Mesendoderm (in vitro differentiated cells): ENCODE measurements at regions not wholly inside any gene's neighbourhood (a gene's known extent, or its start where the extent isn't known, plus 50 kb on each side); places are given as distances from the start of the nearest gene placed in this dataset.

ENCODE experiments used
- DNase-seq: peaks from one replicate; pipeline ENCODE4 v3.0.0; 2013
- H2AK5ac ChIP-seq: 2 replicates; pipeline ENCODE4 v1.6.1; 2013; ENCODE audit warnings: low read length, inconsistent platforms
- H2BK120ac ChIP-seq: 2 replicates; pipeline ENCODE4 v1.6.1; 2013; ENCODE audit warnings: low read depth, mild to moderate bottlenecking, low read length, moderate library complexity, mixed read lengths
- H2BK15ac ChIP-seq: replicated peaks from 2 replicates; pipeline ENCODE4 v1.6.1; 2013; ENCODE audit warnings: low read depth, mild to moderate bottlenecking, moderate library complexity
- H2BK5ac ChIP-seq: 2 replicates; pipeline ENCODE4 v1.6.1; 2013; ENCODE audit warnings: low read length, inconsistent platforms
- H3K18ac ChIP-seq: 2 replicates; pipeline ENCODE4 v1.6.1; 2013; ENCODE audit warnings: mild to moderate bottlenecking, low read length, mixed read lengths
- H3K23ac ChIP-seq: one replicate; pipeline ENCODE4 v1.6.1; 2013; ENCODE audit warnings: low read length
- H3K27ac ChIP-seq: 2 replicates; pipeline ENCODE4 v1.5.1; 2013; ENCODE audit warnings: low read depth, mild to moderate bottlenecking, inconsistent platforms, low read length, moderate library complexity
- H3K27me3 ChIP-seq: 2 replicates; pipeline ENCODE4 v1.6.1; 2013; ENCODE audit warnings: low read length, control low read depth, mild to moderate bottlenecking, inconsistent platforms; ENCODE audit not compliant: insufficient read depth, poor library complexity
- H3K36me3 ChIP-seq: 2 replicates; pipeline ENCODE4 v1.6.1; 2013; ENCODE audit warnings: low read length, inconsistent platforms; ENCODE audit not compliant: control insufficient read depth, insufficient read depth
- H3K4ac ChIP-seq: one replicate; pipeline ENCODE4 v1.6.1; 2013; ENCODE audit warnings: low read depth, mild to moderate bottlenecking, low read length, moderate library complexity
- H3K4me1 ChIP-seq: 2 replicates; pipeline ENCODE4 v1.6.1; 2013; ENCODE audit warnings: low read depth, low read length, inconsistent platforms; ENCODE audit not compliant: control insufficient read depth
- H3K4me2 ChIP-seq: 2 replicates; pipeline ENCODE4 v1.6.1; 2013; ENCODE audit warnings: low read length
- H3K4me3 ChIP-seq: 2 replicates; pipeline ENCODE4 v1.5.1; 2013; ENCODE audit warnings: mild to moderate bottlenecking, low read length
- H3K56ac ChIP-seq: one replicate; pipeline ENCODE4 v1.6.1; 2013; ENCODE audit warnings: low read length
- H3K79me1 ChIP-seq: 2 replicates; pipeline ENCODE4 v1.6.1; 2013; ENCODE audit warnings: low read length, inconsistent platforms
- H3K79me2 ChIP-seq: 2 replicates; pipeline ENCODE4 v1.6.1; 2013; ENCODE audit warnings: mild to moderate bottlenecking, low read length; ENCODE audit not compliant: control insufficient read depth, insufficient read depth
- H3K9ac ChIP-seq: 2 replicates; pipeline ENCODE4 v1.6.1; 2013; ENCODE audit warnings: low read length, inconsistent platforms
- H4K5ac ChIP-seq: one replicate; pipeline ENCODE4 v1.6.1; 2013; ENCODE audit warnings: low read length
- H4K8ac ChIP-seq: one replicate; pipeline ENCODE4 v1.6.1; 2013; ENCODE audit warnings: low read depth, mild to moderate bottlenecking, control low read depth, low read length, moderate library complexity
- WGBS: extraction: QIAGEN DNeasy Blood & Tissue Kit; methylation state at CpG from one replicate; pipeline ENCODE4 v1.1.7; 2013; ENCODE audit warnings: low lambda C conversion rate, missing lambda C conversion rate; ENCODE audit not compliant: insufficient coverage; ENCODE audit errors: extremely low coverage; 5-methylcytosine and 5-hydroxymethylcytosine counted together

DNA sequence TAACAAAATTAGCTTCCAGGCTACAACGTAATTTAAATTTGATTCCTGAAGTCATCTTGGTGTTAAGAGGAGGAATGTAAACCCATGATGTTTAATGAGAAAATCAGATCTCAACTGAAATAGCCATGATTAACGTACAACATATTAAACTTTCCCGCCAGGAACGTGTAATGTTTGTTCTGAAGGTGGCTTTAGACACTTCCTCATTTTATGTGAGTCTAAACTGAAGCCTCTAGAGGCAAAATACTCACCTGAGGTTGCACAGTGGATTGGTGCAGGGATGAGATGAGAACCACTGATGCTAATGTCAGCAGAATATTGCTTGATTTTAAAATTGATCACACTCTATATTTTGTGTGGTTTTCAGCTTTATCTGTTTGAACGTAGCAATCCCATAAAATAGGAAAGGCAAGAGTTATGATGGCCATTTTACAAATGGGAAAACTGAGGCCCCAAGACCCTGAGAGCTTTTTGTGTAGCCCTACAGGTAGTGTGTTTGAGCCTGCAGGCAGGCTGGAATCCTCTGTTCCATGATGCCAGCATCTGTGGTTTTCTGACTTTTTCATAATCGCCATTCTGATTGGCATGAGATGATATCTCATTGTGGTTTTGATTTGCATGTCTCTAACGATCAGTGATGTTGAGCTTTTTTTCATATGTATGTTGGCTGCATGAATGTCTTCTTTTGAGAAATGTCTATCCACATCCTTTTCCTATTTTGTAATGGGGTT lies 243.7 kb upstream of the BMPER start:
- Histone ChIP-seq H3K56ac (no peak overlapping the region), H2BK5ac (no peak overlapping the region), H2BK120ac (no peak overlapping the region), H3K4ac (no peak overlapping the region), H4K5ac (no peak overlapping the region), H3K18ac (no peak overlapping the region), H3K27me3 (no peaks in the 10 kb centered on the region), H2BK15ac (no peak overlapping the region), H3K4me3 (no peak overlapping the region), H2AK5ac (no peak overlapping the region), H3K36me3 (no peaks in the 10 kb centered on the region), H3K4me1 (no peaks in the 10 kb centered on the region), H3K27ac (no peak overlapping the region), H3K4me2 (no peak overlapping the region), H3K9ac (no peak overlapping the region), H3K79me2 (no peaks in the 10 kb centered on the region), H4K8ac (no peak overlapping the region), H3K23ac (no peak overlapping the region), H3K79me1 (no peaks in the 10 kb centered on the region)
- DNase-seq: no peak
- WGBS: no CpG with 5 or more reads among the region's 7 CpGs

GRCh38 chr7:33666531-33666930 lies 238.8 kb upstream of the BMPER start:
- Histone ChIP-seq H4K8ac (no peak overlapping the region), H3K4me1 (no peaks in the 10 kb centered on the region), H3K79me2 (no peaks in the 10 kb centered on the region), H3K9ac (no peak overlapping the region), H3K23ac (no peak overlapping the region), H4K5ac (no peak overlapping the region), H2AK5ac (no peak overlapping the region), H3K36me3 (no peaks in the 10 kb centered on the region), H3K4ac (no peak overlapping the region), H2BK5ac (no peak overlapping the region), H3K4me3 (no peak overlapping the region), H3K79me1 (no peaks in the 10 kb centered on the region), H2BK120ac (no peak overlapping the region), H2BK15ac (no peak overlapping the region), H3K27me3 (no peaks in the 10 kb centered on the region), H3K56ac (no peak overlapping the region), H3K27ac (no peak overlapping the region), H3K4me2 (no peak overlapping the region), H3K18ac (no peak overlapping the region)
- no peak for DNase-seq

DNA sequence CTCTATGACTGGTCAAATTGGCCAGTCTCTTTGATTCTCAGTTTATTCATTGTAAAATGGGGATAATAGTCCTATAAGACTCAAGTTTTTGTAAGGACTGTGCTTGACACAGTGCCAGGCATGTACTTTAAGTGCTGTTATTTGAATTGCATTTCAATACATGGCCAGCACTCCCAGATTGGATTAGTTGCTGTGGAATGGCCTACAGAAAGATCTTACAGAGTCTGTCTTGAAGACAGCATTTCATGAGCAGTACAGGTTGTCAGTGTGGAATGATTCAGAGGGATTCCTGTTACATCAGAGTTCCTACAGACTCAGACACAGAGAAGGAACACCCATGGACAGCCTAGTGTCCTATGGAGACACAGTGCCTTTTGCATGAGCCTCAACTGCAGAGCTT lies 238.1 kb upstream of the BMPER start:
- no peaks in the 10 kb centered on the region for H3K79me2 ChIP-seq
- H2AK5ac ChIP-seq: no peak overlapping the region
- no peak overlapping the region for H4K5ac ChIP-seq
- H3K18ac ChIP-seq: peak overlapping the region; percentile 1
- no peaks in the 10 kb centered on the region for H3K27me3 ChIP-seq
- no peak overlapping the region for H3K56ac ChIP-seq
- H2BK15ac ChIP-seq: no peak overlapping the region
- H3K4me3 ChIP-seq: no peak overlapping the region
- no peak overlapping the region for H3K4ac ChIP-seq
- no peak overlapping the region for H2BK120ac ChIP-seq
- no peak overlapping the region for H2BK5ac ChIP-seq
- no peak overlapping the region for H4K8ac ChIP-seq
- H3K4me1 ChIP-seq: no peaks in the 10 kb centered on the region
- H3K9ac ChIP-seq: no peak overlapping the region
- no peak for DNase-seq
- H3K23ac ChIP-seq: no peak overlapping the region
- no peak overlapping the region for H3K27ac ChIP-seq
- no peaks in the 10 kb centered on the region for H3K79me1 ChIP-seq
- no peak overlapping the region for H3K4me2 ChIP-seq
- no peaks in the 10 kb centered on the region for H3K36me3 ChIP-seq

GRCh38 chr7:33669251-33669670 lies 236.1 kb upstream of the BMPER start:
- no peak overlapping the region for H3K9ac ChIP-seq
- no peak overlapping the region for H2BK120ac ChIP-seq
- no peaks in the 10 kb centered on the region for H3K36me3 ChIP-seq
- H3K4me3 ChIP-seq: no peak overlapping the region
- no peak overlapping the region for H2BK5ac ChIP-seq
- no peak overlapping the region for H3K56ac ChIP-seq
- H2AK5ac ChIP-seq: no peak overlapping the region
- H3K23ac ChIP-seq: no peak overlapping the region
- no peak overlapping the region for H2BK15ac ChIP-seq
- H3K79me2 ChIP-seq: no peaks in the 10 kb centered on the region
- H3K4ac ChIP-seq: no peak overlapping the region
- peak overlapping the region; percentile 40 for H3K18ac ChIP-seq
- H4K8ac ChIP-seq: no peak overlapping the region
- no peak overlapping the region for H3K4me2 ChIP-seq
- no CpG with 5 or more reads among the region's 5 CpGs for WGBS
- no peak overlapping the region for H3K27ac ChIP-seq
- peak; percentile 92 for DNase-seq
- H3K4me1 ChIP-seq: no peaks in the 10 kb centered on the region
- no peaks in the 10 kb centered on the region for H3K27me3 ChIP-seq
- H4K5ac ChIP-seq: no peak overlapping the region
- H3K79me1 ChIP-seq: no peaks in the 10 kb centered on the region

DNA sequence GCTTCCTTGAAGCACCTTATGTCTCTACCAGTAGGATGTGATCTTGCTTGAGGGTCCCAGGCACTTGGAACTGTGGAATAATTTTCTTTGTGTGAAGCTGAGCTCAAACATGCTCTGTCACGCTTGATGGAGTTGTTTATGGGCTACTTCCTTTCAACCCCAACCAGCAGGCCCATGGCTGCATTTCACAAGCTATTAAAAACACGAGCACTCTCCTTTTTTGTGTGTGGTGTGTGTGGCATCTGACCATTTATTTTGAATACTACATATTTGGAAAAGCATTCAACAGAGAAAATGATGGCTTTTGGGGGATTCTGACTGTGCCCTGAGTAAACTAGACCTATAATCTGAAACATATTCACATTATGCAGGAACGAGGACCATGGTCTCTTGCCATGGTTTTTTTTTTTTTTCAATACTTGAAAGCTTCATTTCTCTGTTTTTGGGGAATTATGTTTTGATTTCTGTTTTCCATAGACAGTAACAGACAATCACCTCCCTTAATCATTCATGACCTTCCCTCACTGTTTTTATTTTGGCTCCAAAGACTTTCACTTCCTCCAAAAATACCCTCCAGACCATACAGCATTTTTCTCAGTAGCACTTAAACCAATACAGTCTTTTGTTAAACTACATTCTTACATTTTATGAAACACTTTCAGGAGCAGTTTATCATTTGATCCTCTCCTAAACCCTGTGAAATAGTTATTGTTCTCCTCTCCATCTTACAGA lies 233.6 kb upstream of the BMPER start:
- H3K36me3 ChIP-seq: no peaks in the 10 kb centered on the region
- no peak overlapping the region for H3K4ac ChIP-seq
- H3K79me2 ChIP-seq: no peaks in the 10 kb centered on the region
- H2BK15ac ChIP-seq: no peak overlapping the region
- no peak overlapping the region for H2AK5ac ChIP-seq
- DNase-seq: no peak
- no peaks in the 10 kb centered on the region for H3K4me1 ChIP-seq
- H3K4me3 ChIP-seq: no peak overlapping the region
- H3K4me2 ChIP-seq: no peak overlapping the region
- no peak overlapping the region for H3K23ac ChIP-seq
- no peak overlapping the region for H4K8ac ChIP-seq
- no CpG with 5 or more reads among the region's 3 CpGs for WGBS
- H3K56ac ChIP-seq: no peak overlapping the region
- H2BK5ac ChIP-seq: no peak overlapping the region
- H3K27ac ChIP-seq: no peak overlapping the region
- no peak overlapping the region for H4K5ac ChIP-seq
- no peak overlapping the region for H3K9ac ChIP-seq
- H3K18ac ChIP-seq: peak overlapping the region; percentile 60
- no peaks in the 10 kb centered on the region for H3K27me3 ChIP-seq
- no peaks in the 10 kb centered on the region for H3K79me1 ChIP-seq
- H2BK120ac ChIP-seq: no peak overlapping the region
